22Rv1 (cell line): ENCODE measurements at regions not wholly inside any gene's neighbourhood (a gene's known extent, or its start where the extent isn't known, plus 50 kb on each side); places are given as distances from the start of the nearest gene placed in this dataset.

ENCODE experiments used
- H3K27ac ChIP-seq: fragments of 450-650 bp; 2 replicates; pipeline ENCODE4 v1.5.1; 2017
- CTCF ChIP-seq: fragments of 450-650 bp; IDR thresholded peaks from 2 replicates; pipeline ENCODE4 v1.5.1; 2017; ENCODE audit warnings: mild to moderate bottlenecking
- ZFX ChIP-seq: fragments of 450-650 bp; IDR thresholded peaks from 2 replicates; pipeline ENCODE4 v1.6.1; 2017; ENCODE audit warnings: antibody characterized with exemption, borderline replicate concordance

GRCh38 chr7:67794544-67794943 lies 797.9 kb downstream of the TYW1 start:
- no peak for TF ChIP-seq ZFX
- TF ChIP-seq CTCF: no peak
- H3K27ac ChIP-seq: no peak overlapping the region

- TF ChIP-seq ZFX: no peak
- no peak for TF ChIP-seq CTCF
- no peak overlapping the region for H3K27ac ChIP-seq
These were observed 807.2 kb downstream of the TYW1 start for GRCh38 chr7:67803789-67804188.

- H3K27ac ChIP-seq: no peak overlapping the region
- TF ChIP-seq ZFX: no peak
- no peak for TF ChIP-seq CTCF
These were observed 809.4 kb downstream of the TYW1 start for GRCh38 chr7:67805921-67806471.

- no peak for TF ChIP-seq CTCF
- no peak for TF ChIP-seq ZFX
These were observed 811.2 kb downstream of the TYW1 start for GRCh38 chr7:67807826-67808225.

GRCh38 chr7:67809586-67809985 lies 813.0 kb downstream of the TYW1 start:
- H3K27ac ChIP-seq: no peak overlapping the region
- TF ChIP-seq ZFX: no peak
- TF ChIP-seq CTCF: no peak

More at GRCh38 chr7:67807826-67808225, 811.2 kb downstream of the TYW1 start:
- no peak overlapping the region for H3K27ac ChIP-seq

- TF ChIP-seq ZFX: no peak
- H3K27ac ChIP-seq: no peak overlapping the region
These were observed 817.1 kb downstream of the TYW1 start for GRCh38 chr7:67813621-67814292.

GRCh38 chr7:67817481-67817880 lies 820.8 kb downstream of the TYW1 start:
- H3K27ac ChIP-seq: no peak overlapping the region
- no peak for TF ChIP-seq CTCF
- no peak for TF ChIP-seq ZFX
